ENCODE measurements at regions not wholly inside any gene's neighbourhood (a gene's known extent, or its start where the extent isn't known, plus 50 kb on each side); places are given as distances from the start of the nearest gene placed in this dataset.

- Histone ChIP-seq H2BK5ac (ENCODE audit: low read depth, low read length, poor library complexity, severe bottlenecking) (no peak overlapping the region), H3K79me1 (ENCODE audit: low read depth in 1 of 2, low read length in 2 of 2) (no peaks in the 10 kb centered on the region), H2BK15ac (ENCODE audit: low read depth, low read length) (no peak overlapping the region), H4K91ac (ENCODE audit: insufficient read depth, low read depth, low read length) (no peak overlapping the region), H2AFZ (replicated peaks; ENCODE audit: low read length, poor library complexity) (no peak overlapping the region), H3K36me3 (ENCODE audit: control insufficient read depth, insufficient read depth, low read length) (no peaks in the 10 kb centered on the region), H4K20me1 (ENCODE audit: insufficient read depth, low read length) (no peaks in the 10 kb centered on the region), H2AK5ac (ENCODE audit: low read depth, low read length) (no peak overlapping the region), H3K27me3 (ENCODE audit: control insufficient read depth, insufficient read depth, low read length) (no peaks in the 10 kb centered on the region), H3K4ac (ENCODE audit: low read depth, low read length) (no peak overlapping the region), H3K14ac (replicated peaks; ENCODE audit: low read depth, low read length) (no peak overlapping the region), H3K56ac (ENCODE audit: extremely low read depth, insufficient read depth, low read length) (no peak overlapping the region), H3K9me1 (ENCODE audit: insufficient read depth, low read length) (no peaks in the 10 kb centered on the region), H3K9me3 (ENCODE audit: control insufficient read depth, insufficient read depth, low read length) (peaks cover 5% of the 10 kb centered on the region; the same call in 1 of the 2 replicates), H3K9ac (ENCODE audit: low read depth, low read length) (no peak overlapping the region), H3K23ac (ENCODE audit: low read depth, low read length) (no peak overlapping the region), H3K4me2 (ENCODE audit: low read depth, low read length) (no peak overlapping the region), H4K8ac (ENCODE audit: low read depth in 2 of 2, low read length in 2 of 2) (no peak overlapping the region), H2BK120ac (ENCODE audit: low read depth, low read length) (no peak overlapping the region), H3K4me3 (ENCODE audit: insufficient read depth, low read depth, low read length) (no peak overlapping the region), H3K18ac (ENCODE audit: low read depth, low read length) (no peak overlapping the region), H3K4me1 (ENCODE audit: control insufficient read depth, insufficient read depth, low read length) (no peaks in the 10 kb centered on the region), H2AK9ac (replicated peaks; ENCODE audit: low read depth, low read length, poor library complexity) (no peak overlapping the region), H4K5ac (ENCODE audit: low read depth, low read length) (no peak overlapping the region), H3K27ac (ENCODE audit: insufficient read depth, low read length) (no peak overlapping the region), H2BK20ac (ENCODE audit: low read depth, low read length) (no peak overlapping the region)
- POLR2A ChIA-PET (ENCODE audit: unreplicated experiment) = no interaction called here
- no TSS peak for BruUV-seq (replicated peaks)
- ATAC-seq (ENCODE audit: low read depth) (no peak), DNase-seq (no peak)
- no CpG with 5 or more reads among the region's 6 CpGs for WGBS, 2 experiments (ENCODE audit: extremely low coverage in 2 of 2, insufficient read length in 1 of 2)
- no peak for TF ChIP-seq BHLHE40 (IDR thresholded peaks at IDR 0.05; ENCODE audit: low read depth, low read length)
- no peak for TF ChIP-seq POLR2A (IDR thresholded peaks at IDR 0.05; ENCODE audit: low read depth, low read length)
- TF ChIP-seq MAFK (IDR thresholded peaks at IDR 0.05; ENCODE audit: low read depth, low read length) = peak; percentile 78
- CTCF ChIA-PET = no interaction called here
- dilution Hi-C loops (cut with HindIII; ENCODE audit: low sequenced_read_pairs, unreplicated experiment) (no loop called here), intact Hi-C loops (cut with micrococcal nuclease) (loop anchor here (10.0 kb wide), 1 partner anchor 1176 kb away; no protein-coding TSS in a partner anchor), in situ Hi-C loops (cut with MboI; ENCODE audit: low sequenced_read_pairs) (no loop called here)
Measured at GRCh38 chr4:131531087-131531486, 1618.0 kb upstream of the PCDH10 start.

All from IMR-90 (cell line).